ENCODE measurements at regions not wholly inside any gene's neighbourhood (a gene's known extent, or its start where the extent isn't known, plus 50 kb on each side); places are given as distances from the start of the nearest gene placed in this dataset.

- Histone ChIP-seq H3K27me3 (ENCODE audit: control insufficient read depth, insufficient read depth, low read length) (no peaks in the 10 kb centered on the region), H3K9me3 (ENCODE audit: control insufficient read depth, insufficient read depth, low read length) (peaks cover 7% of the 10 kb centered on the region; the same call in 1 of the 2 replicates), H3K27ac (ENCODE audit: low read depth, low read length) (no peak overlapping the region), H3K4me3 (ENCODE audit: low read depth, low read length) (no peak overlapping the region)
- no peak for DNase-seq (ENCODE audit: low read depth, low spot score)
- ChIA-PET POLR2A (no interaction called here), CTCF (no interaction called here)
- TF ChIP-seq CTCF (IDR thresholded peaks at IDR 0.05; ENCODE audit: low read depth, low read length), result no peak
Measured at GRCh38 chr13:53683608-53684007, 655.0 kb downstream of the OLFM4 start.

- H3K27me3 ChIP-seq (ENCODE audit: control insufficient read depth, insufficient read depth, low read length), result no peaks in the 10 kb centered on the region
- no peak overlapping the region for H3K27ac ChIP-seq (ENCODE audit: low read depth, low read length)
- DNase-seq (ENCODE audit: low read depth, low spot score), result no peak
- POLR2A ChIA-PET, result no interaction called here
- H3K9me3 ChIP-seq (ENCODE audit: control insufficient read depth, insufficient read depth, low read length), result peaks cover 6% of the 10 kb centered on the region; the same call in 1 of the 2 replicates
- TF ChIP-seq CTCF (IDR thresholded peaks at IDR 0.05; ENCODE audit: low read depth, low read length), result no peak
- H3K4me3 ChIP-seq (ENCODE audit: low read depth, low read length), result no peak overlapping the region
- CTCF ChIA-PET, result no interaction called here
Measured at GRCh38 chr13:53691417-53691816, 662.8 kb downstream of the OLFM4 start.

GRCh38 chr13:53694814-53695532 is 666.4 kb downstream of the OLFM4 start:
- Histone ChIP-seq H3K9me3 (ENCODE audit: control insufficient read depth, insufficient read depth, low read length) (peaks cover 10% of the 10 kb centered on the region; the same call in 1 of the 2 replicates), H3K27me3 (ENCODE audit: control insufficient read depth, insufficient read depth, low read length) (no peaks in the 10 kb centered on the region), H3K27ac (ENCODE audit: low read depth, low read length) (no peak overlapping the region), H3K4me3 (ENCODE audit: low read depth, low read length) (no peak overlapping the region)
- no peak for TF ChIP-seq CTCF (IDR thresholded peaks at IDR 0.05; ENCODE audit: low read depth, low read length)
- DNase-seq (ENCODE audit: low read depth, low spot score), result no peak
- ChIA-PET CTCF (no interaction called here), POLR2A (no interaction called here)

GRCh38 chr13:53703371-53704080 is 674.9 kb downstream of the OLFM4 start:
- no peak overlapping the region for H3K27ac ChIP-seq (ENCODE audit: low read depth, low read length)
- POLR2A ChIA-PET, result no interaction called here
- peaks cover 8% of the 10 kb centered on the region; the same call in 1 of the 2 replicates for H3K9me3 ChIP-seq (ENCODE audit: control insufficient read depth, insufficient read depth, low read length)
- DNase-seq (ENCODE audit: low read depth, low spot score), result no peak
- CTCF ChIA-PET, result no interaction called here
- H3K4me3 ChIP-seq (ENCODE audit: low read depth, low read length), result no peak overlapping the region
- H3K27me3 ChIP-seq (ENCODE audit: control insufficient read depth, insufficient read depth, low read length), result no peaks in the 10 kb centered on the region
- no peak for TF ChIP-seq CTCF (IDR thresholded peaks at IDR 0.05; ENCODE audit: low read depth, low read length)

GRCh38 chr13:53719281-53719680 is 690.7 kb downstream of the OLFM4 start:
- no peak for TF ChIP-seq CTCF (IDR thresholded peaks at IDR 0.05; ENCODE audit: low read depth, low read length)
- no peaks in the 10 kb centered on the region for H3K27me3 ChIP-seq (ENCODE audit: control insufficient read depth, insufficient read depth, low read length)
- H3K4me3 ChIP-seq (ENCODE audit: low read depth, low read length), result no peak overlapping the region
- no peak for DNase-seq (ENCODE audit: low read depth, low spot score)
- peaks cover 8% of the 10 kb centered on the region; the same call in 1 of the 2 replicates for H3K9me3 ChIP-seq (ENCODE audit: control insufficient read depth, insufficient read depth, low read length)
- POLR2A ChIA-PET, result no interaction called here
- H3K27ac ChIP-seq (ENCODE audit: low read depth, low read length), result no peak overlapping the region
- CTCF ChIA-PET, result no interaction called here

Data from AG04450 (cell line).